ENCODE measurements at regions not wholly inside any gene's neighbourhood (a gene's known extent, or its start where the extent isn't known, plus 50 kb on each side); places are given as distances from the start of the nearest gene placed in this dataset.

DNA sequence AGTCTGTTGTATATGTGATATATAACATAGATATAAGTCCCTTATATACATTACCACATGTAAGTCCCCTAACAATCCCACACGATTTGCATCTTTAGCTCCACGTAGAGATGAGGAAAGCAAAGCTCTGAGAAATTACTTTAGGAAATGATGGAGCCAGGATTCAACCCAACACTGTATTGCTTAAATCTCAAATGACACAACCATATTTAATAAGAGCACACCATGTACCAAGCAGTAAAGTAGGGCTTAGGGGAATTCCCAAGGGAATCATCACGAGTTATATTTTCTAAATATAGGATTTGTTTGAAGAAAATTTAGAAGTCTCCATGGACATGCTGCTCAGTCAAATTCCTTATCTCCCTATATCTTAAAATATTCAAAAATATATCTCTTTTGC lies 61.3 kb upstream of the POMP start:
- DNase-seq (ENCODE audit: low read depth, low spot score) = no peak
- H3K9me3 Mint-ChIP-seq = no peaks in the 10 kb centered on the region
- no peak for TF ChIP-seq CTCF (conservative IDR thresholded peaks at IDR 0.05)
- no peaks in the 10 kb centered on the region for H3K27me3 Mint-ChIP-seq (ENCODE audit: low read depth)
- H3K36me3 Mint-ChIP-seq (ENCODE audit: low read depth) = no peaks in the 10 kb centered on the region
- no peaks in the 10 kb centered on the region for H3K4me1 Mint-ChIP-seq
- no peak overlapping the region for H3K27ac Mint-ChIP-seq (ENCODE audit: unreplicated experiment)
- H3K4me3 Mint-ChIP-seq = no peak overlapping the region

GRCh38 chr13:28590461-28590860 lies 68.5 kb upstream of the POMP start:
- DNase-seq (ENCODE audit: low read depth, low spot score) = no peak
- Mint-ChIP-seq H3K4me3 (no peak overlapping the region), H3K27ac (ENCODE audit: unreplicated experiment) (no peak overlapping the region), H3K4me1 (no peaks in the 10 kb centered on the region), H3K36me3 (ENCODE audit: low read depth) (no peaks in the 10 kb centered on the region), H3K9me3 (no peaks in the 10 kb centered on the region), H3K27me3 (ENCODE audit: low read depth) (peaks cover 4% of the 10 kb centered on the region)
- TF ChIP-seq CTCF (conservative IDR thresholded peaks at IDR 0.05) = no peak

DNA sequence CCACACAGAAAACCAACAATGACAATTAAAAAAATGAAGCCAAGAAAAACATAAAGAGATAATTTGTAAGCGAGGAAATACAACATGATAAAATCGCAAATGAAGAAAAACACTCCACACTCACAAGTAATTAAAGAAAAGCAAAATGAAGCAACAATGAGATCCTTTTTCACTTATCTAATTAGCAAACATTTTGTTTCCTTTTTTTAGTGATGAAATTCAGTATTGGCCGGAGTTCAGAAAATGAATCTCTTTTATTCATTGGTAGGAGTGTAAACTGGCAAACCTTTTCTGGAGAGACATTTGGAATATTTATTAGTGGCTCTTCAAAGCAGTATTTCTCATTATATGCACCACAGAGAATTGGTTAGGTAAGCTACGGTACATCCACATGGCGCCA lies 70.6 kb upstream of the POMP start:
- no peaks in the 10 kb centered on the region for H3K36me3 Mint-ChIP-seq (ENCODE audit: low read depth)
- no peak overlapping the region for H3K27ac Mint-ChIP-seq (ENCODE audit: unreplicated experiment)
- no peaks in the 10 kb centered on the region for H3K9me3 Mint-ChIP-seq
- TF ChIP-seq CTCF (conservative IDR thresholded peaks at IDR 0.05) = no peak
- H3K4me1 Mint-ChIP-seq = no peaks in the 10 kb centered on the region
- no peak overlapping the region for H3K4me3 Mint-ChIP-seq
- H3K27me3 Mint-ChIP-seq (ENCODE audit: low read depth) = peaks cover 4% of the 10 kb centered on the region
- DNase-seq (ENCODE audit: low read depth, low spot score) = no peak

- Mint-ChIP-seq H3K4me3 (no peak overlapping the region), H3K36me3 (ENCODE audit: low read depth) (no peaks in the 10 kb centered on the region), H3K9me3 (no peaks in the 10 kb centered on the region), H3K27me3 (ENCODE audit: low read depth) (peaks cover 4% of the 10 kb centered on the region), H3K4me1 (peaks cover 8% of the 10 kb centered on the region), H3K27ac (ENCODE audit: unreplicated experiment) (no peak overlapping the region)
- no peak for TF ChIP-seq CTCF (conservative IDR thresholded peaks at IDR 0.05)
- no peak for DNase-seq (ENCODE audit: low read depth, low spot score)
Observed at GRCh38 chr13:28587174-28587540, 71.8 kb upstream of the POMP start.

DNA sequence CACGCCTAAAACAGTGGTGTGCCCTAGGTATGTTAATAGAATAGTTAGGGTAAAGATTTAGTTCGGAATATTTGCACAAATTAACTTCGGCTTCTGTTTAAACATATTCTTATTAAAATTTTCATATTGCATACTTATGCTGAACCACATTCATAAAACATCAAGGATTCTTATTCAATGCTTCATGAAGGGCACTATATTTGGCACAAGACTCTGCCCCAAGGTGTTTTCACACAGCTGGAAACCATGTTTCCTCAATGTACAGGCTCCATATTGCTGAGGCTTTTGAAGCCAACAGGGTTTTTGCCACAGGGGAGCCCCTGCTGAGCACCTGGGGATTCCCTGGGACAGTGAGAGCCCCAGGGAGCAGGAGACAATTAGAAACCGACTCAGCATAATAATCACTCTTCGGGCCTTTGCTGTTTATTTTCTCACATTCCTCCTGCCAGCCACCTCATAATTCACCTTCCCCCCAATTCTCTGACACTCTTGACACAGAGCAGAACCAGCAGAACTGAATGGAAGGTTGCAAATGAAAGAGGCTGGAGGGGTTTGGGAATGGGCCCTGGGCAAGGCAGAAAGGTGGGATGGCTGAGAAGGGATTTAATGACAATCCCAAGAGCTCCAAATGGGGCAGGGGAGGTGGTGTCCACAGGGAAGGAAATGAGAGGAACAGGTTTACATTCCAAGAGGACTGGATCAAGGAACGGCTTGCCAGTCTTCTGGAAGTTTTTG lies 72.3 kb upstream of the POMP start:
- DNase-seq (ENCODE audit: low read depth, low spot score) = no peak
- no peak overlapping the region for H3K27ac Mint-ChIP-seq (ENCODE audit: unreplicated experiment)
- H3K4me1 Mint-ChIP-seq = peaks cover 14% of the 10 kb centered on the region
- peaks cover 2% of the 10 kb centered on the region for H3K27me3 Mint-ChIP-seq (ENCODE audit: low read depth)
- no peaks in the 10 kb centered on the region for H3K36me3 Mint-ChIP-seq (ENCODE audit: low read depth)
- H3K4me3 Mint-ChIP-seq = no peak overlapping the region
- H3K9me3 Mint-ChIP-seq = no peaks in the 10 kb centered on the region
- no peak for TF ChIP-seq CTCF (conservative IDR thresholded peaks at IDR 0.05)
